NCI-H2227 treated with DMSO at 0.1 percent for 48 hours (cell line): ENCODE measurements at regions not wholly inside any gene's neighbourhood (a gene's known extent, or its start where the extent isn't known, plus 50 kb on each side); places are given as distances from the start of the nearest gene placed in this dataset.
"Not testable (repeated sequence)": the region's sequence is repeated elsewhere in the genome, so short reads cannot be mapped to it uniquely, and the experiment has no call there.

Experiments used
- DNase-seq: peaks from one replicate; lab custom pipeline; 2025; lab: John Stamatoyannopoulos, UW

GRCh38 chr3:522888-523287, 326.3 kb downstream of the CHL1 start:
- no peak for DNase-seq

- DNase-seq: no peak
Measured at GRCh38 chr3:525415-525814, 328.9 kb downstream of the CHL1 start.

GRCh38 chr3:535566-536416, 339.2 kb downstream of the CHL1 start:
- DNase-seq: no peak

GRCh38 chr3:536417-536813, 339.9 kb downstream of the CHL1 start:
- no peak for DNase-seq

GRCh38 chr3:541062-541801, 344.7 kb downstream of the CHL1 start:
- DNase-seq: no peak

GRCh38 chr3:542021-542420, 345.5 kb downstream of the CHL1 start:
- DNase-seq: no peak

- DNase-seq: no peak
Measured at GRCh38 chr3:549636-550035, 353.1 kb downstream of the CHL1 start.

- DNase-seq: no peak
Measured at GRCh38 chr3:550471-550870, 353.9 kb downstream of the CHL1 start.

- no peak for DNase-seq
Measured at GRCh38 chr3:557972-558371, 361.4 kb downstream of the CHL1 start.

- DNase-seq: no peak
Measured at GRCh38 chr3:567488-568185, 371.1 kb downstream of the CHL1 start.

- not testable (repeated sequence) for DNase-seq
Measured at GRCh38 chr3:579529-579928, 383.0 kb downstream of the CHL1 start.

GRCh38 chr3:589066-589465, 392.5 kb downstream of the CHL1 start:
- not testable (repeated sequence) for DNase-seq

- not testable (repeated sequence) for DNase-seq
Measured at GRCh38 chr3:597304-597703, 400.7 kb downstream of the CHL1 start.

GRCh38 chr3:597746-598145, 401.2 kb downstream of the CHL1 start:
- DNase-seq: not testable (repeated sequence)

GRCh38 chr3:607480-607879, 410.9 kb downstream of the CHL1 start:
- not testable (repeated sequence) for DNase-seq

GRCh38 chr3:621714-622113, 425.2 kb downstream of the CHL1 start:
- no peak for DNase-seq

GRCh38 chr3:622314-622713, 425.8 kb downstream of the CHL1 start:
- DNase-seq: no peak

GRCh38 chr3:623914-624545, 427.5 kb downstream of the CHL1 start:
- no peak for DNase-seq

GRCh38 chr3:632571-633170, 436.1 kb downstream of the CHL1 start:
- DNase-seq: no peak

- DNase-seq: no peak
Measured at GRCh38 chr3:634511-634910, 437.9 kb downstream of the CHL1 start.

- DNase-seq: no peak
Measured at GRCh38 chr3:635393-635792, 438.8 kb downstream of the CHL1 start.

- DNase-seq: no peak
Measured at GRCh38 chr3:643376-643775, 446.8 kb downstream of the CHL1 start.
